IPS-18c (cell line): ENCODE measurements at regions not wholly inside any gene's neighbourhood (a gene's known extent, or its start where the extent isn't known, plus 50 kb on each side); places are given as distances from the start of the nearest gene placed in this dataset.
"Not testable (repeated sequence)": the region's sequence is repeated elsewhere in the genome, so short reads cannot be mapped to it uniquely, and the experiment has no call there.

Source experiments
- H3K4me3 ChIP-seq: 2 replicates; pipeline ENCODE4 v1.7.0; 2013; ENCODE audit warnings: low read depth, mild to moderate bottlenecking, low read length, moderate library complexity; ENCODE audit not compliant: insufficient read depth
- H3K9me3 ChIP-seq: one replicate; pipeline ENCODE4 v1.6.1; 2013; ENCODE audit warnings: mild to moderate bottlenecking, low read length, moderate library complexity; ENCODE audit not compliant: control insufficient read depth, insufficient read depth

DNA sequence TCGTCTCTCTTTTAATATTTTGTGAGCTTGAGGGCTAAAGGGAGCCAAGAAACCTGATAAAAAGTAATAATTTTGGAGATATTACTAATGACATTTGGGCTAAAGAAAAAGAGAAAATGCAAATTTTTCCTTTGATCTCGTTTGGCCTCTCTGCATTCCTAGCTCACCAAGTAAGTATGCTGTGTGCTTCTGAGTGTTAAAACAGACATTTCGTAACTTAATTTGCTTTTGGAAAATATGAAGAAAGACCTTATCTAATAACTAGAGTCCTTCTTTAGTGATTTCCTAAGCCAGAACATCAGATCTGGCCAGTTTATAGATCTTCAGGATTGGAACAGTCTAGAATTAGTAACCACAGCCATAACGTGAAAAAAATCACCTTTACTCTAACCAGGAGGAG lies 872.9 kb upstream of the SLC35B3 start:
- H3K9me3 ChIP-seq: no peaks in the 10 kb centered on the region
- no peak overlapping the region for H3K4me3 ChIP-seq

DNA sequence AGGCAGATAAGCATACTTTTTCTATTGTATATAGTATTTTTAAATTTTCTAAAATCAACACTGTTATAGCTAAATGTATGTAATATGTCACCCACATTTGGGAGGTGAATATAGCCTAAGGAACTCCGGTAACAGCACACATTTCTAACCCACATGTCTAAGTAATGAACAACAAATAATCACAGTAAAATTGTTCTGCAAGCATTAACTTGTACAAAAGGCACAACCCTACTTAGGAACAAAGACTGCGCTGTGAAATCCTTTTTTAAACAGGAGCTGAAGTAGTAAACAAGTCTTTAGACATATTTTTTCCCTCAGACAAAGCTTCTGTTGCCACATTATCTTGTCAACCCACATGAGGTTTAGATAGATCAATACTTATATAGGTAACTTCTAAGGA lies 872.4 kb upstream of the SLC35B3 start:
- Histone ChIP-seq H3K4me3 (no peak overlapping the region), H3K9me3 (no peaks in the 10 kb centered on the region)

DNA sequence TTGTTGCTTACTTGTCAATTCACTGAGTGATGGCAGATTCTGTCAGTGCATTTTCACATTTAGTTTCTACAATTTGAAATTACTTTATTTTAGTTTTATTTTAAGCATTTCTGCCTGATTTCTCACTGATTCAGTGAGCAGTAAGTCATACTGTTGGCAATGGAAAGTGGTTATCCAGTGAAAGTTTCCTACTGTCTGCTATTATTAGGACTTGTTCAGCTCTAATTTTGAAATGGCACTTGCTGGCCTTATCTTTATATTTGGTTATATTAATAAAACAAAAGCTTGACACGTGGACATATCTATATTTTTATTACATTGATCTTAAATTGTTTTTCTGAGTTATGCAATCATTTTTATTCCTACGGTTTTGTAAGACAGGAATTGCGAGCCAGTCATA lies 871.8 kb upstream of the SLC35B3 start:
- no peak overlapping the region for H3K4me3 ChIP-seq
- H3K9me3 ChIP-seq: no peaks in the 10 kb centered on the region

DNA sequence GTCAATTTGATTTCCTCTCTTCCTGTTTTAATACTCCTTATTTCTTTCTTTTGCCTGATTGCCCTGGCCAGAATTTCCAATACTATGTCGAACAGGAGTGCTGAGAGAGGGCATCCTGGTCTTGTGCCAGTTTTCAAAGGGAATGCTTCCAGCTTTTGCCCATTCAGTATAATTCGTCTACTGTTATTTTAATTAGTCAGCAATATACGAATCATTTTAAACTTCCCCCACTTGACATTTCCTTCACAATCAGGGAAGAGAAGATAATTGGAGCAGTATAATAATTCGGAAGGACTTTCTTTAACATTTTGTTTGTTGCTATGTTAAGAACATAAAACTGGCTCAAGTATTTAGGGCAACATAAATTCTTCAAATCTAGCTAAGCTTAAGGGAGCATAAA lies 860.3 kb upstream of the SLC35B3 start:
- Histone ChIP-seq H3K4me3 (no peak overlapping the region), H3K9me3 (peaks cover 3% of the 10 kb centered on the region)

DNA sequence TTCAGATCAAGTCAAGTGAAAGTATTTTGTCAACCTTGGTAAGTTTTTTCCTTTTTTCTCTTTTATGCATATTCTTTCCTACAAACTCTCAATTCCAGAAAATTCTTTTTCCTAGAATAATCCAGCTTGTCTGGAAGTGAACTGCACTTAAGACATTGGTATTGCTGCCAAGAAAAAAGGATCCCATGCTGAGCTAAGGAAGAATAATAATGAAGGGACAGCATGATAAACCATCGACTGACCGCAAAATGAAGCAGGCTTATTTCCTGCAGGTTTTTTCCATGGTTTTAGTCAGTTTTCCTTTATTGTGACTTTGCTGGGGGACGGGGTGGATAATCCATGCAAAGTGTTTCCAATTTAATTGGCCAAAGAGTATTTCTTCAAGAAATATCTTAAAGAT lies 857.6 kb upstream of the SLC35B3 start:
- peaks cover 3% of the 10 kb centered on the region for H3K9me3 ChIP-seq
- H3K4me3 ChIP-seq: no peak overlapping the region

DNA sequence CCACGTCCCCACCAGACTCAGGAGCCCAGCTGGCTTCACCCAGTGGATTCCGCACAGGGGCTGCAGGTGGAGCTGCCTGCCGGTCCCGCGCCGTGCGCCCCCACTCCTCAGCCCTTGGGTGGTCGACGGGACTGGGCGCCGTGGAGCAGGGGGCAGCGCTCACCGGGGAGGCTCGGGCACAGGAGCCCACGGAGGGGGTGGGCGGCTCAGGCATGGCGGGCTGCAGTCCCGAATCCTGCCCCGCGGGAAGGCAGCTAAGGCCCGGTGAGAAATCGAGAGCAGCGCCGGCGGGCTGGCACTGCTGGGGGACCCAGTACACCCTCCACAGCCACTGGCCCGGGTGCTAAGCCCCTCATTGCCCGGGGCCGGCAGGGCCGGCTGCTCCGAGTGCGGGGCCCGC lies 855.0 kb upstream of the SLC35B3 start:
- not testable (repeated sequence) for H3K9me3 ChIP-seq, H3K4me3 ChIP-seq

DNA sequence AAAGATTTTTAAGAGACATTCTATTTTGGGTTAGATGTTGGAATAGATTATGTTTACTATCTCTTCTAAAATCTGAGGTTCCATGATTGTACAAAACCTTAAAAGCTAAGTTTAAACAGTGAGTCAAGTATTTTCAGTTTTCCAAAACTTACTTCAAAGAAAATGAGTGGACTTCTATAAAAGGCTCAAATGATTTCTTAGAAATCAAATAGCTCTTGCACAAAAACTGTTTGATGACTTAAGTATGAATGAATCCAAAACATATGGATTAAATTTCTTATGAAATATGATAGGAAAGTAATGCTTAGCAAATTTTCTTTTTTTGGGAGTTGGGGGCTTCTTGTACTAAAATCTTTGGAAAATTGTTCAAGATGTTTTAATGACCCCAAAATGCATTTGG lies 837.3 kb upstream of the SLC35B3 start:
- H3K9me3 ChIP-seq: no peaks in the 10 kb centered on the region
- H3K4me3 ChIP-seq: no peak overlapping the region

DNA sequence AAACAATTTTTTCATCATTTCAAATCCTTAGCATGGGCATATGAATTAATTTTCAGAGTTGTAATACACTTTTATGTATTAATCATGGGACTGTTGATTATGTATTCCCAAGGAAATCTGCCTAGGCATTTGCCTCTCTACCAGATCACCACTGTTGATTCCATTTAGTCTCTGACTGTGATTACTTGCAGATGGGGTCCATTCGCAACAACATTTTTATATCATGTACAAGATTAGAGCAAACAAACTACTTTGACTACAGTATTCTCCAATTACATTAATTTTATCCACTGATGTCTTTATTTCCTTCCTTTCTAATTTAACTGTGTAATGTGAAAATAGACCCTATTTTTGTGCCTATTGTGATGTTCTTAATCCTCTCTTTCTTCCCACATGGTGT lies 831.4 kb upstream of the SLC35B3 start:
- H3K4me3 ChIP-seq: no peak overlapping the region
- H3K9me3 ChIP-seq: no peaks in the 10 kb centered on the region

DNA sequence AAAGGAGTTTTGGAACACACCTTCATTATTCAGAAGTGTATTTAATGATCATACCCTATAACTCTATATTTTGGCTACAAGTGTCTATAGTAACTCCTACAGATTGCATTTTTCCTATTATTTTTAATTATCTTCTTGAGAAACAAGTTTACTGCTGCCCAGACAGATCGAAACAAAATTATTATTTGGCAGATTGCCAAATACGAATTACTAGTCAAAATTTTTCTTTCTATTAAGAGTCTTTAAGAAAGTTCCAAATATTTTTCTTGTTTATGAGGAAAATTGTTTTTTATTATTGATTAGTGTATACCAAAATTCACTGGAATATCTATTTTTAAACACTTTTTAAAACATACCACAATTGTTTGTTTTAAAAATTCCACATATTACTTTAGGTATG lies 821.9 kb upstream of the SLC35B3 start:
- peaks cover 7% of the 10 kb centered on the region for H3K9me3 ChIP-seq

DNA sequence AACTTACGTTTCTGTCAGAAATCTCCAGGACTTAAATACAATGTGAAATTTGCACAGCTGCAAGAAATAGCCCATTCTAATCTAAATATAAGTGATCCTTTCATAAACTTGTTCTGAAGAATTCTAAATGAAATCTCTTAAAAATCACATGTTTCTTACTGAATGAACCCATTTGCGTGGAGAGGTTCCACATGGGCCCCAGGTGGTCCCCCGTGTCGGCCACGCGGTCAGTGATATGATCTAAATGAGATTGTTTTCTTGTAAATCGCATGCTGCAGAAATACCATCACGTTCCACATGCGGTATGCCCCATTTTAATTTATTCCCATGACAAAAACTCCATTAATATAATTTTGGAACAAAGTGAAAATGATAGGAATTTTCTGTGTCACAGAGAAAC lies 818.9 kb upstream of the SLC35B3 start:
- Histone ChIP-seq H3K4me3 (no peak overlapping the region), H3K9me3 (no peaks in the 10 kb centered on the region)

More for the DNA sequence above, 821.9 kb upstream of the SLC35B3 start:
- no peak overlapping the region for H3K4me3 ChIP-seq

DNA sequence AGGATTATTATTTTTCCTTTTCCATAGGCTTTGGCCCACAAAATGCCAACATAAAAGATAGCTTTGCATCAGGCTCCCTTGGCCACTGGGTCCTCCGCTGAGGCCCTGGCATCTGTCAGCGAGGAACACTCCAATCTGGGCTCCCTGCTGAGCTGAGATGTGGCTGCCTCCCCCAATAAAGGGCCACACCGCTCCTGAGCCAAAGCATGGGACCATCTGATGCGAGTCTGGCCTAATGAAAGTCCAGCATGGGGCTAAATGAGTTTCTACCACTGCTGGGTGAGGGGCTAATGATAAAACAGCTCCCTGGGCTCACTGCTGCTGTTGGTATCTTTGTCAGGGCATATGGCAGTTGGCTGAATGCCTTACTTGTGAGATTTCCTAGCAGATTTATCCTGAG lies 817.5 kb upstream of the SLC35B3 start:
- H3K9me3 ChIP-seq: no peaks in the 10 kb centered on the region

DNA sequence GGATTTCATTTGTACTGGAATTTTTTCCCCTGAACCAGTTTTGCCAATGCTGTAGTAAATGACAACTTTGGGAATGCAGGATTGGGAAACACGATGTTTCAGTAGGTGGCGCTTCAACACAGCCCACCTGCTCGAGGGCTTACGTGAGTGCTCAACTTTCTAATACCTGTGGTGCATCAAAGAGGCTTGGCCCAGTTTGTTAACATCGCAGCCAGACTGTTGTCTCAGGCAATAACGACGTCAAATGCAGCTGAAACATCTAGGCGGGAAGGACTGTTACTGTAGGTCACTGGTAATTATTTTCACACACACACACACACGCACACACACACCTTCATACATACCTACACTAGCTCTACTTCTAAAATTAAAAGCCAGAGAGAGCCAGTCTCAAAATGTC lies 815.5 kb upstream of the SLC35B3 start:
- Histone ChIP-seq H3K9me3 (no peaks in the 10 kb centered on the region), H3K4me3 (no peak overlapping the region)

More for the DNA sequence above, 817.5 kb upstream of the SLC35B3 start:
- no peak overlapping the region for H3K4me3 ChIP-seq

DNA sequence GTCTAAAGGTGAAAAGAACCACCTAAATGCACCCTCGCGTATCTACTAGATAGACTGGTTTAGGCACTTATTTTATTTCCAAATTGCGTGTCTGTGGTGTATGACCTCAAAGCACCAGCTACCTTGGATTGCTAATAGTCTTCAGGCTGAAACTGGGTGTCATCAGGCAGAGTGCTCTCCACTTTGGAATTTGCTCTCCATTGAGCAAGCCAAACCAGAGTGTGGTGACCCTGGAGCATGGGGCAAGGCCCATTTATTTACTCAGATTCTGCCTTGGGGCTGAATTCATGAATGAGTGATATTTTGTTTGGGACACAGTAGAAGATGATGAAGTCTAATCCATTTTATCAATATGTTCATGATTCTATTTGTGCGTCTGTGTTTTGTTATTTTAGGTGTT lies 812.8 kb upstream of the SLC35B3 start:
- Histone ChIP-seq H3K9me3 (no peaks in the 10 kb centered on the region), H3K4me3 (no peak overlapping the region)

DNA sequence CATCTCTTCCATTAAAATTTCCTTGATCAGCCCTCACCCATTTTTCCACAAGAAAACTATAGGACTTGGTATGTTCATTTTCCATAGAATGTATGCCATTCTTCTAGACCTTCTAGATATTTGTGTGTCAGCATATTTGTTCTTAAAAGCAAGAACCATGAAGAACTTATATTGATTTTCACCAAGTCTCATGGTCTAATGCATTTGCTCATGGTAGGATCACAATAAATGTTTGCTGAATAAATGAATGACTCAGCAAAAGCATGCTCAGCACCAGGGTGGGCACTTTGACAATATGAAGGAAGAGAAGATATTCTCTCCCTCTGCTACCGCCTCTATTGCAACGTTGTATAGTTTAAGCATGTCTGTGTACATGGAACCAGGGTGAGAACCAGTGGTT lies 805.5 kb upstream of the SLC35B3 start:
- Histone ChIP-seq H3K9me3 (no peaks in the 10 kb centered on the region), H3K4me3 (no peak overlapping the region)

DNA sequence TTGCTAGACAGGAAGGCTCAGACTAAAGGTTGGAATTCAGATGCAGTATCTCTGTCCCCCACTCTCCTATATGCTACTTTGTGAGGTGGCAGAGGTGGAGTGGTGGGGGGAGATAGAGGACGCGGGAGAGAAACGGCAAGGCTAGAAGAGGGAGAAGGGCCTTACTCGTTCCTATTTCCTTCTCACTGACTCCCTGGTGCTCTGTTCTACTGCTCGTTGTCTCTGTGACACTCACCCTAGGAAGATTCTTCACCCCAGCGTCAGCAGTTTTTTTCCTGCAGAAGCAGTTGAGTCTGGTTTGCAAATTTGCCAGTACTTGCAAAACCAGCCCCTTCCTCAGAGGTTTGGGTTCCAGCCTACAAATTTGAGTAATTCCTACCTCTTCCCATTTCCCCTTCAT lies 801.1 kb upstream of the SLC35B3 start:
- no peak overlapping the region for H3K4me3 ChIP-seq
- no peaks in the 10 kb centered on the region for H3K9me3 ChIP-seq

DNA sequence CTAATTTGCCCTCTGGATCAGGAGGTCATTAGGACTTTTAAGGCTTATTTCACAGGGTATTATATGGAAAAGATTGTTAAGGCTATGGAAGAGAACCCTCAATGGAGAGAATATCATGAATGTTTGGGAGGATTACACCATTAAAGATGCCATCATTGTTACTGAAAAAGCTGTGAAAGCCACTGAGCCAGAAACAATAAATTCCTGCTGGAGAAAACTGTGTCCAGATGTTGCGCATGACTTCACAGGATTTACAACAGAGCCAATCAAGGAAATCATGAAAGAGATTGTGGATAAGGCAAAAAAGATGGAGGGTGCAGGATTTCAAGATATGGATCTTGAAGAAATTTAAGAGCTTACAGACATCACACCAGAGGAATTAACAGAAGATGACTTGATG lies 798.3 kb upstream of the SLC35B3 start:
- H3K4me3 ChIP-seq: no peak overlapping the region
- H3K9me3 ChIP-seq: no peaks in the 10 kb centered on the region

DNA sequence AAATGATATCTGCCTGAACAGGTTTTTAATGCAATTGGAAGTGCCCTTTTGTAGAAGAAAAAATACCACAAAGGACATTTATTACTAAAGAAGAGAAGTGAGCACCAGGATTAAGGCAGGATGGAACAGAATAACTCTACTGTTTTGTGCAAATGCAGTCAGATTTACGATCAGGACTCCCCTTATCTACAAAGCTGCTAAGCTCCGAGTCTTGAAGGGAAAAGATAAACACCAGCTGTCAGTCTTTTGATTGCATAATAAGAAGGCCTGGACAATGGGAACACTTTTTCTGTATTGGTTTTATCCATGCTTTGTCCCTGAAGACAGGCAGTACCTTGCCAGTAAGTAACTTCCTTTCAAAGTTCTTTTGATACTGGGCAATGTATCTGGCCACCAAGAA lies 797.9 kb upstream of the SLC35B3 start:
- H3K4me3 ChIP-seq: no peak overlapping the region
- H3K9me3 ChIP-seq: no peaks in the 10 kb centered on the region

DNA sequence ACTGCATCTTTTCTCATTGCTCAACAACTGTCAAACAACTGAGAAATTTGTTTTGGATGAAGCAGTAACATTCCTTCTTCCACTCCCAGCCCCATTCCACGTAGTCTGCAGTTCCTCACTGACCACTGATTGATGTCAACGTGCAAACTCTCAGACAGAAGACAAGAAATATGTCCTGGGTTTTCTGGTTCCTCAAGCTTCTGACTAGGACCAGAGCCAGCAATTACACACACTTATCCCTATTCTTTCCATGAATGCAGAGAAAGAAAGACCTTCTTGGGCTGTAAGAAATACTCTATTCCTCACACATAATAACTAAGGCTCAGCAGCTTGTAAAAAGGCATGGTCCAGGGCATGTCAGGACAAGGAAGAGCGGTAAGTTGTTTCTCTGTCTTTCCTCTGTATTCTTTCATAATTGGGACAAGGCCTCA lies 790.1 kb upstream of the SLC35B3 start:
- Histone ChIP-seq H3K9me3 (no peaks in the 10 kb centered on the region), H3K4me3 (no peak overlapping the region)

DNA sequence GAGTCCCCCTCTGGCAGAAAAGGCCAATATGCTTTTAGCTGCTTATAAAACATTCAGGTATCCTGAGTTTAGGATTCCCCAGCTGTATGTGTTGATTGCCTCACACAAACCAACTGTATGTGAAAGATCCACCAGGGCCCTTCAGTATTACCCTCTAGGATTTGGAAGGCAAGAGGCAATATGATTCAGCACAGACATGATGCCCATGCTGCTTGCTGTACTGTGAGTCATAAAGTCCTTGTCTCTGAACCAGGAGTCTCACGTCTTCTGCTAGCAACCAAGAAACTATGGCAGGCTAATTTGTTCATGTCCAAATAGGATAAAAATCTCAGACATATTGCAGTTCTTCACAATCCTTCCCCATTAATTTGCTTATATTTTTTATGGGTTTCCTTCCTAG lies 789.2 kb upstream of the SLC35B3 start:
- Histone ChIP-seq H3K9me3 (no peaks in the 10 kb centered on the region), H3K4me3 (no peak overlapping the region)

DNA sequence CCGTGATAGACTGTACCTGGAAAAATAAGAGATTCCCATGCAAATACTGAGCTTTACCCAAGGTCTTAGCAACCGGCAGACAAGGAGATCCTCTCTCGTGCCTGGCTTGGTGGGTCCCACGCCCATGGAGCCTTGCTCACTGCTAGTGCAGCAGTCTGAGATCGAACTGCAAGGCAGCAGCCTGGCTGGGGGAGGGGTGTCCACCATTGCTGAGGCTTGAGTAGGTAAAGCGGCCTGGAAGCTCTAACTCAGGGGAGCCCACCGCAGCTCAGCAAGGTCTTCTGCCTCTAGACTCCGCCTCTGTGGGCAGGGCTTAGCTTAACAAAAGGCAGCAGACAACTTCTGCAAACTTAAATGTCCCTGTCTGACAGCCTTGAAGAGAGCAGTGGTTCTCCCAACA lies 778.4 kb upstream of the SLC35B3 start:
- not testable (repeated sequence) for H3K9me3 ChIP-seq, H3K4me3 ChIP-seq
